ENCODE measurements at regions not wholly inside any gene's neighbourhood (a gene's known extent, or its start where the extent isn't known, plus 50 kb on each side); places are given as distances from the start of the nearest gene placed in this dataset.
A peak's percentile ranks its signal among the peaks of the same experiment; 100 is the strongest.
"Not testable (repeated sequence)": the region's sequence is repeated elsewhere in the genome, so short reads cannot be mapped to it uniquely, and the experiment has no call there.

DNA sequence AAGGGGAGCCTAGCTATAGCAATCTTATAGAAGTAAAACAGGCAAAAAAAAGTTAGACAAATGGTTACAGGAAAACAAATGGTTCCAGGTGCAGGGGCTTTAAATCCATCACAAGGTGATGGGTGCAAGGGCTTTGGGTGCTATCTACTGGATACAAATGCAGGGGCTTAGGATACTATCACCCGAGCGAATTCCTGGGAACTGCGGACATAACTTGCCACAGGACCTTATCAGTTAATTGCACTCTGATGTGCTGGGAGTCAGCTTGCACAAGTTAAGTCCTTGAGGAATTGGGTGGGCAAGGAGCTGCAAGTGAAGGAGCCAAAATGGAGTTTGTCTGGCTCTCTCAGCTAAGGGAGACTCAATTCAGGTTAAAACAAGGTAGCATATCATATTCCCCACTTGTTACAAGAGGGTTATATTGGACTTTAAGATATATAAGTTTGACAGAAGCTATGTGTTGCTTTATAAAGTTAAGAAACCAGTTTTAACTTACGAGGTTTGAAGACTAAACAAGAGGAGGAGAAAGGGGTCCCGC, 115.0 kb upstream of the PZP start:
- in situ Hi-C loops (cut with MboI; ENCODE audit: low sequenced_read_pairs, unreplicated experiment), result no loop called here
- DNase-seq (ENCODE audit: low spot score), result no peak
- TF ChIP-seq, protein P1, sequence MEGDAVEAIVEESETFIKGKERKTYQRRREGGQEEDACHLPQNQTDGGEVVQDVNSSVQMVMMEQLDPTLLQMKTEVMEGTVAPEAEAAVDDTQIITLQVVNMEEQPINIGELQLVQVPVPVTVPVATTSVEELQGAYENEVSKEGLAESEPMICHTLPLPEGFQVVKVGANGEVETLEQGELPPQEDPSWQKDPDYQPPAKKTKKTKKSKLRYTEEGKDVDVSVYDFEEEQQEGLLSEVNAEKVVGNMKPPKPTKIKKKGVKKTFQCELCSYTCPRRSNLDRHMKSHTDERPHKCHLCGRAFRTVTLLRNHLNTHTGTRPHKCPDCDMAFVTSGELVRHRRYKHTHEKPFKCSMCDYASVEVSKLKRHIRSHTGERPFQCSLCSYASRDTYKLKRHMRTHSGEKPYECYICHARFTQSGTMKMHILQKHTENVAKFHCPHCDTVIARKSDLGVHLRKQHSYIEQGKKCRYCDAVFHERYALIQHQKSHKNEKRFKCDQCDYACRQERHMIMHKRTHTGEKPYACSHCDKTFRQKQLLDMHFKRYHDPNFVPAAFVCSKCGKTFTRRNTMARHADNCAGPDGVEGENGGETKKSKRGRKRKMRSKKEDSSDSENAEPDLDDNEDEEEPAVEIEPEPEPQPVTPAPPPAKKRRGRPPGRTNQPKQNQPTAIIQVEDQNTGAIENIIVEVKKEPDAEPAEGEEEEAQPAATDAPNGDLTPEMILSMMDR (IDR thresholded peaks at IDR 0.05; ENCODE audit: borderline replicate concordance, control extremely low read depth, extremely low read depth, insufficient read depth, missing control alignments), result no peak

DNA sequence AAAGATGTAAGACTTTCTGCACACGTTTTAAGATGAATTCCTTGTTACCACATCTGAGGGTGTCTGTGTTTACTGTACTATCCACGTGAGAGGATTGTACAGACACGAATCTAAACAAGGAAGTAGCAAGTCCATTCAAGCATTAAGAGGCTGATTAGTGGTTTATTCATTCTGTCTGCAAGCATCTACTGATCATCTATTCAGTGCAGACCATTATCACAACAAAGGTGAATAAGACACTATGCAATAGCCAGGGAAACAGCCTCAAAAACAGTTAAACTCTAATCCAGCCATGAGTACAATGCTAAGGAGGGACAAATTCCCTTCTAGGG, 111.6 kb upstream of the PZP start:
- DNase-seq (ENCODE audit: low spot score), result no peak
- in situ Hi-C loops (cut with MboI; ENCODE audit: low sequenced_read_pairs, unreplicated experiment), result no loop called here
- TF ChIP-seq, protein P1 (IDR thresholded peaks at IDR 0.05; ENCODE audit: borderline replicate concordance, control extremely low read depth, extremely low read depth, insufficient read depth, missing control alignments), result no peak

DNA sequence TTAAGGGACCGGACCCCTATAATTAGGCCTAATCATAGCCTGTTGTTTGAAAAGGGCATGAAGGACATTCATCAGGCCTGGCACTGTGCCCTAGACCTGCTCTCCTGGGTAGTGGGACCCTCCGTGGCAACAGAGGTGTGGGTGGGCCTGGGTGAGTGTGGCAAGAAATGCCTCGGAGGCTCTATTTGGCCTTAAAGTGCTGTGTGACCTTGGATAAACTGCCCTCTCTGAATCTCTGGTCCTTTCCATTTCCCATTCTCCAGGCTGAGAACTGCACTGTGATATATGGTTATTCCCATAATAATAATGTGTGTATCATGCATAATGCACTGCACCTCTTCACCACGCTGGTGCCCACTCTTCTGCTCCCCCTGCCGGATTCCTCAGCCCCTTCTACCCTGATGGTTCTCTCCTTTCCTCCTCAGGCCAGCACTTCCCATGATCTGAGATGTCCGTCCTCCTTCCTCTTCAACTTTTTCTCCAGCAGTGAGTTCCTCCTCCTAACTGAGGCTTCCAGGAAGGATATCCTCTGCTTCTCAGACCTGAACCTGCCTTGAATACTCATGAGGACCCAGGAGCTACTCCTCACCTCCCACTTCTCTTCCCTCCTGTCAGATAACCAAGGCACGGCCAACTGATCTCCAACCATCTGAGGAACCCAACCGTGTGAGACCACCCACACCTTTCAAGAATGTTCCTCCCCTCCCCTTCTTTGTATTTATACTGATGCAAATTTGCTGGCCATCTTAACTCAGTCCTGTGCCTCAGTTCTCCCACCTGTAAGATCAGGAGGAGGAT, 111.0 kb upstream of the PZP start:
- peak; percentile 40 for DNase-seq (ENCODE audit: low spot score)
- in situ Hi-C loops (cut with MboI; ENCODE audit: low sequenced_read_pairs, unreplicated experiment), result no loop called here
- TF ChIP-seq, protein P1 (IDR thresholded peaks at IDR 0.05; ENCODE audit: borderline replicate concordance, control extremely low read depth, extremely low read depth, insufficient read depth, missing control alignments), result no peak

DNA sequence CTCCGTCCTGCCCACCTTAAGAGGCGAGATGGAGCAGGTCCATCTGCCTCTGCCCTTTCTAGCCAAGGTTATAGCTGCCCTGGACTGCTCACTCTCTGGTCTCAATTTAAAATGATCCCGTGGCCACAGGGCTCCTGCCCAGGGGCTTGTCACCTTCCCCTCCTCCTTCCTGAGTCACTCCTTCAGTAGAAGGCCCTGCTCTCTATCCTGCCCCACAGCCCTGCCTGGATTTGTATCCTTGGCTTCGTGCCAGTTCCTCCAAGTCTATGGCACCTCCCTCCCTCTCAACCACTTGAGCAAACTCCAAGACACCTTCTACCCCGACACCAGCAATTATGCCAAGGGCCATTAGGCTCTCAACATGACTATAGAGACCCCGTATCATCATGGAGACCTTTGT, 105.3 kb upstream of the PZP start:
- DNase-seq (ENCODE audit: low spot score); in situ Hi-C loops (cut with MboI; ENCODE audit: low sequenced_read_pairs, unreplicated experiment): not testable (repeated sequence)

DNA sequence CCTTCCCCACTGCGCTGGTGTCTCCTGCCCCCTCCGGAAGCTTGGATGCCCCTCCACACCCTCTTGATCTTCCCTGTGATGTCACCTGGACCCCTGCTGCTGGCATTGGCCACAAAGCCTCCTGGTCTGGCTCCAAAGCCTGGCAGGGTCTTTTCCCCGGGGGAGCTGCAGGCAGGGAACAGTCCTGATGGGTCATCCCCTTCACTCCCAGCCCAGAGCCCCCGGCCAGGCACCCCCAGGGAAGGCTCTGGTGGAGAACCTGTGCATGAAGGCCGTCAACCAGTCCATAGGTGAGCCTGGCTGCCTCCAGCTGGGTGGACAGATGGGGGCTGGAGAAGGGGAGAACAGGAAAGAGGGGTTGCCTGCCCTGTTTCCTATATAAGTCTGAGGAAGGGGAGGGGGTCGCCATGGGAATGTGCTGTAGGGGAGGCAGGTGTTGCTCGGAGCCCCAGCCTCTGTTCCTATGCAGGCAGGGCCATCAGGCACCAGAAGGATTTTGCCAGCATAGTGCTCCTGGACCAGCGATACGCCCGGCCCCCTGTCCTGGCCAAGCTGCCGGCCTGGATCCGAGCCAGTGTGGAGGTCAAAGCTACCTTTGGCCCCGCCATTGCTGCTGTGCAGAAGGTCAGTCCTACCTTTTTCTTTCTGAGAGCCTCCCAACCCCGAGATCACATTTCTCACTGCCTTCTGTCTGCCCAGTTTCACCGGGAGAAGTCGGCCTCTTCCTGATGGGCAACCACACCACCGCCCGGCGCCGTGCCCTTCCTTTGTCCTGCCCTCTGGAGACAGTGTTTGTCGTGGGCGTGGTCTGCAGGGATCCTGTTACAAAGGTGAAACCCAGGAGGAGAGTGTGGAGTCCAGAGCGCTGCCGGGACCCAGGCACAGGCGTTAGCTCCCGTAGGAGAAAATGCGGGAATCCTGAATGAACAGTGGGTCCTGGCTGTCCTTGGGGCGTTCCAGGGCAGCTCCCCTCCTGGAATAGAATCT, 104.5 kb upstream of the PZP start:
- DNase-seq (ENCODE audit: low spot score); in situ Hi-C loops (cut with MboI; ENCODE audit: low sequenced_read_pairs, unreplicated experiment): not testable (repeated sequence)

DNA sequence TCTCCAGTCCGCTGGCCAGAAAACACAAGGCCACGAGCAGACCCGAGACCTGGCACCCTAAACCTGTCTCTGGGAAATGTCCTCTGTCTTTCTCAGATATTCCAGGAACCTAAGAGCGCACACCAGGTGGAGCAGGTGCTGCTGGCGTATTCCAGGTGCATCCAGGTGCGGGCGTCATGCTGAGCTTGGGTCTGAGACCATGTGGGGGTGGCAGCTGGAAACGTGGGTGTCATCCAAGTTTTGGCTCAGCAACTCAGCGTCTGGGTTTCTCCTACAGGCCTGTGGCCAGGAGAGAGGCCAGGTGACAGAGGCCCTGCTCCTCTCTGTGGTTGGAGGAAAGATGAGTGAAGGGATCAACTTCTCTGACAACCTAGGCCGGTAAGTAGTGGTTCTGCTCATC, 103.3 kb upstream of the PZP start:
- in situ Hi-C loops (cut with MboI; ENCODE audit: low sequenced_read_pairs, unreplicated experiment); DNase-seq (ENCODE audit: low spot score): not testable (repeated sequence)

DNA sequence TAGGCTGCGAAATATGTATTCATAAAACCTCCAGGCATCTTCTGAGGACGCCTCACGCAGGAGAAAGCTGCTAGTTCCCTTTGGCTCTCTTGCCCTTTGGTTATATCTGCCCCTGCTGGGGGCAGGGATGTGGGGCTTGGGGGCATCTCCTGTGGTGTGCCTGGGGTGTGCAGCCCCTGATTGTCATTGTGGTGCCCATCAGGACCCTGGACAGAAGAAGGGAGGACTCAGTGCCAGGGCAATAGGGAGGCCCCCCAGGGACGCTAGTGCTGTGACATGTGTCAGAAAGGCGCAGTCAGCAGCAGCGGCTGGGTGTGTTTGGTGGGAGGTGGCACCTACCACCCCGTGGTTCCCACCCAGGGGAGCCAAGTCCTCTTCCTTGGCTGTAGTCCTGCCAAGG, 102.5 kb upstream of the PZP start:
- in situ Hi-C loops (cut with MboI; ENCODE audit: low sequenced_read_pairs, unreplicated experiment); DNase-seq (ENCODE audit: low spot score): not testable (repeated sequence)

DNA sequence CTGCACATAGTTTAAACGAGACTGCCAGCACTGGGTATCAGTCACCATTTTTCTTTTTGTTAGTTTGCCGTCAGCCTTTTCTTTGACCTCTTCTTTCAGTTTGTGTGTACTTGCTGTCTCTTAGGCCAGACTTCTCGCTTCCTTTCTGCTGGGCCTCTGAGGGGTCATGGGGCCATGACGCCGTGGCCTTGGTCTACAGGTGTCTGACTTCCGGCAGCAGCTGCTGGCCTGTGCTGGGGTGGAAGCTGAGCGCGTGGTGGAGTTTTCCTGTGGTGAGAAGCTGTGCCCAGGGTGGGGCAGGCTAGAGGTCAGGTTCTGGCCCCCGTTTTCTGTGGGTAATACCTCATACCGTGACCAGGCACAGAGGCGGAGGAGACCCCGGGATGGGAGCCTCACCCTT, 101.6 kb upstream of the PZP start:
- in situ Hi-C loops (cut with MboI; ENCODE audit: low sequenced_read_pairs, unreplicated experiment); DNase-seq (ENCODE audit: low spot score): not testable (repeated sequence)

DNA sequence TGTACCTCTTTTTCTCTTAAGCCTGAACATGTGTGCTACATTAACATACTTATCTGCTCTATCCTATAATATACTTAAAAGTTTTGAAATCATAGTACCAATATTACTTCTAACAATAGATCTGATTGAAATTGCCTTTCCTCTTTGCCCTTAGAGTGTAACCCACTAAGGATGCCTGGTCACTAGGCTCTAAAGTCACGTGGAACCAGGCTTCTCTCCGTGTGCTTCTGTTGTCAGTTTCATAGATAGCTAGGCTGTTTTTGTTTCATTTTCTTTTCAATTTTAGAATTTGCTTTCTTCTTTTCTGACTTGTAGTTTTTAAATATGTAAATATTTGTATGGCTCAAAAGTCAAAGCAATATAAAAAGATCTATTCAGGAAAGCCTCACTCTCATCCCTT, 100.5 kb upstream of the PZP start:
- in situ Hi-C loops (cut with MboI; ENCODE audit: low sequenced_read_pairs, unreplicated experiment); DNase-seq (ENCODE audit: low spot score): not testable (repeated sequence)

DNA sequence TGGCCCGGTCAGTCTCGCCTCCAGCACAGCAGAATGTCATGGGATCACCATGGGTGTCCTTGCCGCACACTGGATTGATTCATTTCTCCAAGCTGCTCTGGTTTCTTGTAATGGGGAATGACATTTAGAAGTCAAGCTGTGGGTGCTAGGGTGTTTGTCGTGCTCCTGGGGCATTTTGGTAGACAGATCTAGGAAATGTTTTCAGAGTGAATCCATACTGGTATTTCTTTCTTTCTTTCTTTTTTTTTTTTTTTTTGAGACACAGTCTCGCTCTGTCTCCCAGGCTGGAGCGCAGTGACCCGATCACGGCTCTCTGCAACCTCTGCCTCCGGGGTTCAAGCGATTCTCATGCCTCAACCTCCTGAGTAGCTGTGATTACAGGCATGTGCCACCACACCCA, 100.0 kb upstream of the PZP start:
- in situ Hi-C loops (cut with MboI; ENCODE audit: low sequenced_read_pairs, unreplicated experiment); DNase-seq (ENCODE audit: low spot score): not testable (repeated sequence)

DNA sequence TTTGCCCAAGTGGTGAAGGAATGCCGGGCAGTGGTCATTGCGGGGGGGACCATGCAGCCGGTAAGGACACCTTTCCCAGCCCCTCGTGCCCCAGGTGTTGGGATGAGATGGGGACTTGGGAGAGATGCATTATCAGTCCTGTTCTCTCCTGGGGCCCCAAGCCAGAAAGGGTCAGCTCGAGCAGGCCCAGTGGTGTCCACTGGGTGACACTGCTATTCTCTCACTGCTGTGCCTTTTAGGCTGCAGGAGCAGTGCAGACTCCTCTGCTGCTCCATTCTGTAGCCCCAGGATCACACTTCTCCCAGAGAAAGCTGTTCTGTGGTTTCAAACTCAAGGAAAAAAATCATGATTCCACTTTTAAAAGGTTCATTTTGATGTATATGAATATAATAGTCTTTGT, 99.1 kb upstream of the PZP start:
- in situ Hi-C loops (cut with MboI; ENCODE audit: low sequenced_read_pairs, unreplicated experiment); DNase-seq (ENCODE audit: low spot score): not testable (repeated sequence)

DNA sequence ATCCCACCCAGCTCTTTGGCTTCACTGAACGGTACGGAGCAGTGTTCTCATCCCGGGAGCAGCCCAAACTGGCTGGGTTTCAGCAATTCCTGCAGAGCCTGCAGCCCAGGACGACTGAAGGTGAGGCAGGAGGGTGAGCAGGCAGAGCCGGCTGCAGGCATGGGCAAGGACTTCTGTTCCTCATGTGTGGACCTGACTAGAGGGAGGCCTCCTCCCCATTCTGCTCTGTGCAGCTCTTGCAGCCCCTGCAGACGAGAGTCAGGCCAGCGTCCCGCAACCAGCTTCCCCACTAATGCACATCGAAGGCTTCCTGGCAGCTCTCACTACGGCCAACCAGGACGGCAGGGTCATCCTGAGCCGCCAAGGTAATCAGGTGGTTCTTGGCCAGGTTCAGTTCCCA, 97.8 kb upstream of the PZP start:
- in situ Hi-C loops (cut with MboI; ENCODE audit: low sequenced_read_pairs, unreplicated experiment); DNase-seq (ENCODE audit: low spot score): not testable (repeated sequence)

DNA sequence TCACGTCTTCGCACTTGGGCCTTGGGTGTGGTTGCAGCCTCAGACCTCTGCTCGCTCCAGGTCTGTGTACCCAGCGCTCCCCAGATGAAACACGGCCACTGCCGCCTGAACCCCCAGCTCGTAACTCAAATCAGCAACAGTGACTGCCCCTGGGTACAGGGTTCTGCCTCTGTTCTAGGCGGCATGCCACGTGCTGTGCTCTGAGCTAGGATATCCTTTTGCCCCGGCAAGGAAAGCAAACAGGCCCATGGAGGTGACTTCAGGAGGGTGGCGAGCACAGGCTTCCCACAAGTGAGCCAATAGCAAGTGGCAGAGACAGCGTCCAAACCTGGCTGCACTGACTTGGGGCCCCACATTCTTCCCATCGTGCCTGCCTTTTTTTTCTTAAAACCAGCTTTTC, 96.3 kb upstream of the PZP start:
- DNase-seq (ENCODE audit: low spot score); in situ Hi-C loops (cut with MboI; ENCODE audit: low sequenced_read_pairs, unreplicated experiment): not testable (repeated sequence)

DNA sequence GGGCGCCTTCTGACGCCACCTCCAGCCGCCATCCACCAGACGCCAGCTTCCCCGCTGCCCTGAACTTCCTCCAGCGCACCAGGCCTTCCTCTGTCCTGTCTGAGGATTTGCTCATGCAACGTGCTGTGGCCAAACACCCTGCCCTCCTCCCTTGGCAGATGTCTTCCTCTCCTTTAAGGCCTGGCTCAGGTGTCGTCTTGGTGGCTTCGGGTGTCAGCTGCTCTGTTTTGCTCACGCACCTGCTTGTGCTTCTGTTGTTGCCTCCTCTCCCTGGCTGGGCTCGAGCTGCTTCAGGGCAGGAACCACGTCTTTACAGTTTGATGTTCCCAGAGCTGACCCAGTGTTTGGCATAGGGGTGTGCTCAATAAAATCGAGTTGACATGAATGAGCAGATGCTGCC, 87.7 kb upstream of the PZP start:
- DNase-seq (ENCODE audit: low spot score); in situ Hi-C loops (cut with MboI; ENCODE audit: low sequenced_read_pairs, unreplicated experiment): not testable (repeated sequence)
